CD4-positive, alpha-beta T cell (primary cell): ENCODE measurements at regions not wholly inside any gene's neighbourhood (a gene's known extent, or its start where the extent isn't known, plus 50 kb on each side); places are given as distances from the start of the nearest gene placed in this dataset.

Source experiments
- ATAC-seq: fragments of 200-7000 bp; cut with Tn5 transposase; one replicate; pipeline ENCODE4 v1.10.0; 2022; ENCODE audit warnings: mild to moderate bottlenecking; ENCODE audit not compliant: poor library complexity
- CTCF ChIA-PET: fragments of 350-600 bp; sonication (Branson Sonifier 250); formaldehyde crosslinking; loops from one replicate; lab custom pipeline; 2021; ENCODE audit warnings: antibody characterized with exemption, inconsistent platforms; lab: Charles Lee
- POLR2A ChIA-PET: fragments of 350-600 bp; sonication (Branson Sonifier 250); formaldehyde crosslinking; loops from one replicate; lab custom pipeline; 2021; ENCODE audit warnings: antibody characterized with exemption, inconsistent platforms; lab: Charles Lee
- DNase-seq, 14 experiments: peaks; one replicate each; pipeline ENCODE4 v3.0.0-alpha.2; 2013 to 2020; ENCODE audit warnings: mixed read lengths in 2 of 14
- H3K27ac ChIP-seq, 2 donors: one replicate each; pipeline versions ENCODE4 v1.5.1 to v1.7.0; 2013; ENCODE audit warnings: low read length in 2 of 2, low read depth in 1 of 2, mild to moderate bottlenecking in 1 of 2
- H3K27me3 ChIP-seq, 2 experiments: 1 replicate in 1 of 2; 2 replicates in 1 of 2; pipeline versions ENCODE4 v1.6.1 to v1.7.0; 2013; ENCODE audit warnings: low read length in 2 of 2, control low read depth in 1 of 2, mild to moderate bottlenecking in 1 of 2, moderate library complexity in 1 of 2; ENCODE audit not compliant: insufficient read depth in 2 of 2, control insufficient read depth in 1 of 2
- H3K36me3 ChIP-seq: one replicate; pipeline ENCODE4 v1.6.1; 2013; ENCODE audit warnings: low read length, control low read depth; ENCODE audit not compliant: insufficient read depth
- H3K4me1 ChIP-seq: one replicate; pipeline ENCODE4 v1.6.1; 2013; ENCODE audit warnings: low read length, control low read depth; ENCODE audit not compliant: insufficient read depth
- H3K4me3 ChIP-seq: one replicate; pipeline ENCODE4 v1.5.1; 2013; ENCODE audit warnings: mild to moderate bottlenecking, low read length, moderate library complexity
- H3K9me3 ChIP-seq, 2 experiments: 1 replicate in 1 of 2; 2 replicates in 1 of 2; pipeline versions ENCODE4 v1.6.1 to v1.7.0; 2013; ENCODE audit warnings: low read length in 2 of 2, mild to moderate bottlenecking in 2 of 2, control low read depth in 1 of 2, moderate library complexity in 1 of 2; ENCODE audit not compliant: control insufficient read depth in 1 of 2, insufficient read depth in 1 of 2
- H3K27ac Mint-ChIP-seq: one replicate; pipeline ENCODE4 v1.8.0; 2020; ENCODE audit warnings: mixed read lengths
- H3K27me3 Mint-ChIP-seq: one replicate; pipeline ENCODE4 v1.8.0; 2021; ENCODE audit warnings: mixed read lengths
- H3K36me3 Mint-ChIP-seq: one replicate; pipeline ENCODE4 v1.8.0; 2021; ENCODE audit warnings: low read depth, mixed read lengths
- H3K4me1 Mint-ChIP-seq: one replicate; pipeline ENCODE4 v1.8.0; 2021; ENCODE audit warnings: low read depth, mixed read lengths
- H3K4me3 Mint-ChIP-seq: one replicate; pipeline ENCODE4 v1.8.0; 2020; ENCODE audit warnings: mild to moderate bottlenecking, mixed read lengths
- H3K9me3 Mint-ChIP-seq: one replicate; pipeline ENCODE4 v1.8.0; 2020; ENCODE audit warnings: mixed read lengths
- CTCF ChIP-seq: fragments of 200-600 bp; IDR thresholded peaks from one replicate; pipeline ENCODE4 v1.8.0; 2022; ENCODE audit warnings: antibody characterized with exemption, mild to moderate bottlenecking
- intact Hi-C, 2 experiments: fragments of 100-400 bp; cut with DNase I in 1 of 2; cut with micrococcal nuclease in 1 of 2; formaldehyde crosslinking; loops; one replicate each; pipeline versions ENCODE4 v1.15.1 to v1.9.0; 2023 to 2025; cut with DNase I, micrococcal nuclease

- no peaks in the 10 kb centered on the region for H3K4me1 ChIP-seq
- Mint-ChIP-seq H3K27me3 (no peaks in the 10 kb centered on the region), H3K9me3 (no peaks in the 10 kb centered on the region), H3K4me3 (no peak overlapping the region), H3K36me3 (no peaks in the 10 kb centered on the region), H3K4me1 (no peaks in the 10 kb centered on the region), H3K27ac (no peak overlapping the region)
- intact Hi-C loops = no loop called here
- no peak overlapping the region for H3K4me3 ChIP-seq
- H3K9me3 ChIP-seq = no peaks in the 10 kb centered on the region
- no peaks in the 10 kb centered on the region for H3K27me3 ChIP-seq
- ChIA-PET CTCF (no interaction called here), POLR2A (no interaction called here)
- no peak for DNase-seq
- no peaks in the 10 kb centered on the region for H3K36me3 ChIP-seq
- H3K27ac ChIP-seq = no peak overlapping the region
- TF ChIP-seq CTCF = no peak
- ATAC-seq = no peak
Measured at GRCh38 chr2:12941203-12941602, 224.5 kb downstream of the TRIB2 start.

- Mint-ChIP-seq H3K27ac (no peak overlapping the region), H3K27me3 (peaks cover 12% of the 10 kb centered on the region), H3K36me3 (no peaks in the 10 kb centered on the region), H3K9me3 (no peaks in the 10 kb centered on the region), H3K4me3 (no peak overlapping the region), H3K4me1 (peaks cover 7% of the 10 kb centered on the region)
- CTCF ChIA-PET = interaction anchor here (2.2 kb wide), 1 partner anchor 26 kb away, joined by 5 read pairs; no protein-coding TSS in a partner anchor
- DNase-seq = peak in 1 of 14 experiments; percentile 27
- intact Hi-C loops = no loop called here
- Histone ChIP-seq H3K4me1 (no peaks in the 10 kb centered on the region), H3K4me3 (no peak overlapping the region), H3K27me3 (no peaks in the 10 kb centered on the region), H3K36me3 (no peaks in the 10 kb centered on the region), H3K27ac (no peak overlapping the region), H3K9me3 (no peaks in the 10 kb centered on the region)
- no peak for TF ChIP-seq CTCF
- ATAC-seq = no peak
- POLR2A ChIA-PET = no interaction called here
Measured at GRCh38 chr2:12948231-12948960, 231.7 kb downstream of the TRIB2 start.

GRCh38 chr2:12948961-12949353, 232.2 kb downstream of the TRIB2 start:
- Mint-ChIP-seq H3K4me3 (no peak overlapping the region), H3K36me3 (no peaks in the 10 kb centered on the region), H3K27ac (no peak overlapping the region), H3K27me3 (peaks cover 17% of the 10 kb centered on the region), H3K9me3 (no peaks in the 10 kb centered on the region), H3K4me1 (peaks cover 7% of the 10 kb centered on the region)
- ChIA-PET CTCF (interaction anchor here (2.2 kb wide), 1 partner anchor 26 kb away, joined by 5 read pairs; no protein-coding TSS in a partner anchor), POLR2A (no interaction called here)
- no peaks in the 10 kb centered on the region for H3K4me1 ChIP-seq
- H3K4me3 ChIP-seq = no peak overlapping the region
- H3K27me3 ChIP-seq = no peaks in the 10 kb centered on the region
- ATAC-seq = no peak
- no peaks in the 10 kb centered on the region for H3K36me3 ChIP-seq
- H3K27ac ChIP-seq = no peak overlapping the region
- no peaks in the 10 kb centered on the region for H3K9me3 ChIP-seq
- DNase-seq = no peak
- intact Hi-C loops = no loop called here
- no peak for TF ChIP-seq CTCF
